Parathyroid adenoma (tissue), 2 donors: ENCODE measurements at regions not wholly inside any gene's neighbourhood (a gene's known extent, or its start where the extent isn't known, plus 50 kb on each side); places are given as distances from the start of the nearest gene placed in this dataset.

Source experiments
- H2AFZ ChIP-seq: fragments of 300-600 bp; sonication (generic); one replicate; pipeline ENCODE4 v1.7.0; 2017; ENCODE audit warnings: antibody characterized with exemption, mild to moderate bottlenecking
- H3K27ac ChIP-seq: fragments of 300-600 bp; sonication (generic); one replicate; pipeline ENCODE4 v1.7.0; 2017
- H3K27me3 ChIP-seq: fragments of 300-600 bp; sonication (generic); one replicate; pipeline ENCODE4 v1.7.0; 2017; ENCODE audit warnings: low read length; ENCODE audit not compliant: control insufficient read depth, insufficient read depth
- H3K36me3 ChIP-seq: fragments of 300-600 bp; sonication (generic); one replicate; pipeline ENCODE4 v1.7.0; 2017; ENCODE audit warnings: low read length; ENCODE audit not compliant: control insufficient read depth, insufficient read depth
- H3K4me1 ChIP-seq: fragments of 300-600 bp; sonication (generic); one replicate; pipeline ENCODE4 v1.7.0; 2017; ENCODE audit warnings: control low read depth
- H3K4me2 ChIP-seq: fragments of 300-600 bp; sonication (generic); one replicate; pipeline ENCODE4 v1.7.0; 2017; ENCODE audit warnings: low read length
- H3K4me3 ChIP-seq: fragments of 300-600 bp; sonication (generic); one replicate; pipeline ENCODE4 v1.7.0; 2017; ENCODE audit warnings: low read depth, low read length
- H3K79me2 ChIP-seq: fragments of 300-600 bp; sonication (generic); one replicate; pipeline ENCODE4 v1.7.0; 2017; ENCODE audit warnings: control low read depth
- H3K9ac ChIP-seq: fragments of 300-600 bp; sonication (generic); one replicate; pipeline ENCODE4 v1.7.0; 2017; ENCODE audit warnings: mild to moderate bottlenecking
- H3K9me3 ChIP-seq: fragments of 300-600 bp; sonication (generic); one replicate; pipeline ENCODE4 v1.7.0; 2017; ENCODE audit warnings: low read length; ENCODE audit not compliant: control insufficient read depth
- CTCF ChIP-seq: fragments of 300-600 bp; sonication (generic); IDR thresholded peaks from one replicate; pipeline ENCODE4 v1.7.0; 2017; ENCODE audit warnings: antibody characterized with exemption, mild to moderate bottlenecking
- donor health status: primary hyperparathyroidism.

GRCh38 chr5:86427158-86427557, 190.6 kb upstream of the COX7C start:
- H3K4me1 ChIP-seq, result no peaks in the 10 kb centered on the region
- H3K27me3 ChIP-seq, result no peaks in the 10 kb centered on the region
- no peak overlapping the region for H3K4me3 ChIP-seq
- no peak for TF ChIP-seq CTCF
- H3K9ac ChIP-seq, result no peak overlapping the region
- no peak overlapping the region for H2AFZ ChIP-seq
- H3K4me2 ChIP-seq, result no peak overlapping the region
- no peaks in the 10 kb centered on the region for H3K9me3 ChIP-seq
- no peaks in the 10 kb centered on the region for H3K36me3 ChIP-seq
- H3K79me2 ChIP-seq, result no peaks in the 10 kb centered on the region
- no peak overlapping the region for H3K27ac ChIP-seq

- no peaks in the 10 kb centered on the region for H3K79me2 ChIP-seq
- H3K9ac ChIP-seq, result no peak overlapping the region
- H3K27me3 ChIP-seq, result no peaks in the 10 kb centered on the region
- no peak overlapping the region for H3K4me2 ChIP-seq
- H3K4me1 ChIP-seq, result no peaks in the 10 kb centered on the region
- H2AFZ ChIP-seq, result no peak overlapping the region
- no peak for TF ChIP-seq CTCF
- no peaks in the 10 kb centered on the region for H3K36me3 ChIP-seq
- H3K27ac ChIP-seq, result no peak overlapping the region
- no peak overlapping the region for H3K4me3 ChIP-seq
- no peaks in the 10 kb centered on the region for H3K9me3 ChIP-seq
These were observed 178.1 kb upstream of the COX7C start for GRCh38 chr5:86439593-86440110.

- Histone ChIP-seq H3K36me3 (no peaks in the 10 kb centered on the region), H2AFZ (no peak overlapping the region), H3K4me1 (no peaks in the 10 kb centered on the region), H3K4me2 (no peak overlapping the region), H3K4me3 (no peak overlapping the region), H3K9me3 (no peaks in the 10 kb centered on the region), H3K27ac (no peak overlapping the region), H3K27me3 (no peaks in the 10 kb centered on the region), H3K9ac (no peak overlapping the region), H3K79me2 (no peaks in the 10 kb centered on the region)
- TF ChIP-seq CTCF, result no peak
These were observed 175.6 kb upstream of the COX7C start for GRCh38 chr5:86442036-86442745.

GRCh38 chr5:86447362-86447761, 170.4 kb upstream of the COX7C start:
- H3K27ac ChIP-seq, result no peak overlapping the region
- H3K4me3 ChIP-seq, result no peak overlapping the region
- no peaks in the 10 kb centered on the region for H3K79me2 ChIP-seq
- H3K4me1 ChIP-seq, result no peaks in the 10 kb centered on the region
- TF ChIP-seq CTCF, result no peak
- H3K9me3 ChIP-seq, result no peaks in the 10 kb centered on the region
- H2AFZ ChIP-seq, result no peak overlapping the region
- no peaks in the 10 kb centered on the region for H3K27me3 ChIP-seq
- no peak overlapping the region for H3K4me2 ChIP-seq
- H3K9ac ChIP-seq, result no peak overlapping the region
- H3K36me3 ChIP-seq, result no peaks in the 10 kb centered on the region

- Histone ChIP-seq H3K79me2 (no peaks in the 10 kb centered on the region), H3K27ac (no peak overlapping the region), H3K9ac (no peak overlapping the region), H3K4me1 (no peaks in the 10 kb centered on the region), H3K9me3 (no peaks in the 10 kb centered on the region), H3K4me3 (no peak overlapping the region), H3K36me3 (no peaks in the 10 kb centered on the region), H3K4me2 (no peak overlapping the region), H3K27me3 (no peaks in the 10 kb centered on the region), H2AFZ (no peak overlapping the region)
- TF ChIP-seq CTCF, result no peak
These were observed 165.5 kb upstream of the COX7C start for GRCh38 chr5:86452251-86452650.
